H1 (cell line): ENCODE measurements at regions not wholly inside any gene's neighbourhood (a gene's known extent, or its start where the extent isn't known, plus 50 kb on each side); places are given as distances from the start of the nearest gene placed in this dataset.

Source experiments
- CTCF ChIA-PET: fragments of 300-600 bp; sonication (Branson Sonifier 250); formaldehyde crosslinking; loops from one replicate; lab custom pipeline; 2021; ENCODE audit not compliant: partially characterized antibody; lab: Charles Lee
- POLR2A ChIA-PET: fragments of 300-600 bp; sonication (Branson Sonifier 250); formaldehyde crosslinking; loops from one replicate; lab custom pipeline; 2021; ENCODE audit warnings: inconsistent platforms; ENCODE audit not compliant: partially characterized antibody; lab: Charles Lee
- DNase-seq, 2 experiments: peaks; one replicate each; pipeline versions ENCODE4 v3.0.0 to v3.0.0-alpha.2; 2010 to 2022; ENCODE audit warnings: low spot score in 2 of 2, low read depth in 1 of 2, mixed read lengths in 1 of 2
- FAIRE-seq: peaks from 2 replicates; lab custom pipeline; 2011; peaks lifted over from hg19 to GRCh38; lab: Jason Lieb, UNC
- H2AFZ ChIP-seq: 2 replicates; pipeline ENCODE4 v1.8.1; 2012; ENCODE audit warnings: low read length, inconsistent platforms
- H2AK5ac ChIP-seq: 2 replicates; pipeline ENCODE4 v1.6.1; 2013; ENCODE audit warnings: low read depth, low read length
- H2BK120ac ChIP-seq: replicated peaks from 2 replicates; pipeline ENCODE3; 2013; ENCODE audit warnings: low read depth, low read length, inconsistent platforms
- H2BK12ac ChIP-seq: 2 replicates; pipeline ENCODE4 v1.6.1; 2013; ENCODE audit warnings: low read depth, low read length
- H2BK15ac ChIP-seq: 2 replicates; pipeline ENCODE4 v1.6.1; 2013; ENCODE audit warnings: low read length
- H2BK20ac ChIP-seq: 2 replicates; pipeline ENCODE4 v1.6.1; 2013; ENCODE audit warnings: low read length
- H2BK5ac ChIP-seq: 2 replicates; pipeline ENCODE4 v1.6.1; 2013; ENCODE audit warnings: low read depth, low read length
- H3K14ac ChIP-seq: 2 replicates; pipeline ENCODE4 v1.6.1; 2013; ENCODE audit warnings: inconsistent platforms; ENCODE audit not compliant: insufficient read length
- H3K18ac ChIP-seq: 2 replicates; pipeline ENCODE4 v1.6.1; 2013; ENCODE audit warnings: low read length; ENCODE audit errors: extremely low read depth
- H3K23ac ChIP-seq: 2 replicates; pipeline ENCODE4 v1.6.1; 2013; ENCODE audit warnings: inconsistent platforms; ENCODE audit not compliant: insufficient read length
- H3K23me2 ChIP-seq: 2 replicates; pipeline ENCODE4 v1.6.1; 2013; ENCODE audit warnings: low read depth, low read length
- H3K27ac ChIP-seq: 2 replicates; pipeline ENCODE4 v1.6.1; 2011; ENCODE audit warnings: low read depth, low read length, inconsistent platforms
- H3K27me3 ChIP-seq, 4 experiments: replicated peaks in 1 of 4; 1 replicate in 1 of 4; 2 replicates in 3 of 4; pipeline versions ENCODE4 v1.6.1 to v1.8.1; 2011 to 2013; ENCODE audit warnings: low read length in 3 of 4, mild to moderate bottlenecking in 3 of 4, inconsistent platforms in 2 of 4, mixed read lengths in 2 of 4, moderate library complexity in 1 of 4; ENCODE audit not compliant: control insufficient read depth in 3 of 4, insufficient read depth in 3 of 4; ENCODE audit errors: extremely low read depth in 1 of 4
- H3K36me3 ChIP-seq, 4 experiments: 2 replicates each; pipeline versions ENCODE4 v1.6.1 to v1.8.1; 2011 to 2013; ENCODE audit warnings: mild to moderate bottlenecking in 4 of 4, low read length in 3 of 4, moderate library complexity in 2 of 4, control low read depth in 1 of 4, inconsistent platforms in 1 of 4; ENCODE audit not compliant: insufficient read depth in 4 of 4, control insufficient read depth in 2 of 4
- H3K4ac ChIP-seq: replicated peaks from 2 replicates; pipeline ENCODE3; 2013; ENCODE audit warnings: low read length, low read depth, mixed read lengths, inconsistent platforms; ENCODE audit not compliant: insufficient read length
- H3K4me1 ChIP-seq, 4 experiments: replicated peaks in 1 of 4; 1 replicate in 1 of 4; 2 replicates in 3 of 4; pipeline versions ENCODE4 v1.6.1 to v1.8.1; 2011 to 2013; ENCODE audit warnings: low read length in 3 of 4, inconsistent platforms in 2 of 4, mixed read lengths in 1 of 4; ENCODE audit not compliant: insufficient read depth in 4 of 4, control insufficient read depth in 3 of 4
- H3K4me2 ChIP-seq, 2 experiments: 2 replicates each; pipeline versions ENCODE4 v1.6.1 to v1.8.1; 2011 to 2013; ENCODE audit warnings: low read depth in 2 of 2, low read length in 2 of 2, control low read depth in 1 of 2, inconsistent platforms in 1 of 2, mild to moderate bottlenecking in 1 of 2; ENCODE audit not compliant: insufficient read depth in 1 of 2
- H3K4me3 ChIP-seq, 4 experiments: fragments of 200-600, 300-600 bp in 1 of 4; sonication (generic), shearing (Covaris generic), sonication (Bioruptor Twin) in 1 of 4; 2 replicates each; pipeline versions ENCODE4 v1.5.1 to v1.8.1; 2011 to 2016; ENCODE audit warnings: low read length in 4 of 4, low read depth in 3 of 4, control low read depth in 2 of 4, inconsistent platforms in 2 of 4, mild to moderate bottlenecking in 2 of 4, mixed read lengths in 1 of 4, moderate library complexity in 1 of 4; ENCODE audit not compliant: insufficient read depth in 2 of 4; ENCODE audit errors: extremely low read depth in 1 of 4
- H3K56ac ChIP-seq: replicated peaks from 2 replicates; pipeline ENCODE3; 2013; ENCODE audit warnings: low read depth, mild to moderate bottlenecking, mixed read lengths, low read length, inconsistent platforms; ENCODE audit not compliant: insufficient read length
- H3K79me1 ChIP-seq: 2 replicates; pipeline ENCODE4 v1.6.1; 2013; ENCODE audit warnings: low read depth, low read length, control low read depth
- H3K79me2 ChIP-seq, 2 experiments: 2 replicates each; pipeline versions ENCODE4 v1.6.1 to v1.8.1; 2012 to 2013; ENCODE audit warnings: low read length in 2 of 2, mild to moderate bottlenecking in 2 of 2, inconsistent platforms in 1 of 2; ENCODE audit not compliant: insufficient read depth in 2 of 2, control insufficient read depth in 1 of 2
- H3K9ac ChIP-seq, 4 experiments: replicated peaks in 1 of 4; 1 replicate in 1 of 4; 2 replicates in 3 of 4; pipeline versions ENCODE4 v1.6.1 to v1.8.1; 2011 to 2013; ENCODE audit warnings: low read depth in 3 of 4, low read length in 3 of 4, control low read depth in 2 of 4, mild to moderate bottlenecking in 2 of 4, moderate library complexity in 2 of 4, inconsistent platforms in 1 of 4; ENCODE audit errors: extremely low read depth in 1 of 4
- H3K9me3 ChIP-seq, 2 experiments: 2 replicates each; pipeline versions ENCODE4 v1.6.1 to v1.8.1; 2012 to 2013; ENCODE audit warnings: mild to moderate bottlenecking in 2 of 2, moderate library complexity in 2 of 2, control low read depth in 1 of 2, inconsistent platforms in 1 of 2, low read depth in 1 of 2, low read length in 1 of 2, mixed read lengths in 1 of 2; ENCODE audit not compliant: insufficient read depth in 2 of 2
- H4K20me1 ChIP-seq, 2 experiments: replicated peaks in 1 of 2; 2 replicates each; pipeline versions ENCODE3 to v1.8.1; 2011 to 2013; ENCODE audit warnings: inconsistent platforms in 2 of 2, low read length in 2 of 2, mild to moderate bottlenecking in 1 of 2; ENCODE audit not compliant: insufficient read depth in 2 of 2, control insufficient read depth in 1 of 2
- H4K5ac ChIP-seq: 2 replicates; pipeline ENCODE4 v1.6.1; 2013; ENCODE audit warnings: low read length, low read depth, mixed read lengths, inconsistent platforms; ENCODE audit not compliant: insufficient read length
- H4K8ac ChIP-seq: 2 replicates; pipeline ENCODE4 v1.8.0; 2013; ENCODE audit warnings: mild to moderate bottlenecking, moderate library complexity, low read length, inconsistent platforms; ENCODE audit not compliant: insufficient read depth; ENCODE audit errors: extremely low read depth
- H4K91ac ChIP-seq: replicated peaks from 2 replicates; pipeline ENCODE3; 2013; ENCODE audit warnings: low read length, mixed read lengths, inconsistent platforms; ENCODE audit not compliant: insufficient read length
- RAD21 ChIP-seq, 2 experiments: IDR thresholded peaks in 1 of 2; conservative IDR thresholded peaks in 1 of 2; 2 replicates each; pipeline ENCODE4 v1.6.1; 2011; ENCODE audit warnings: low read depth in 2 of 2, low read length in 2 of 2, improper control_type of control experiment in 1 of 2, inconsistent platforms in 1 of 2, mild to moderate bottlenecking in 1 of 2, moderate library complexity in 1 of 2
- RBBP5 ChIP-seq: IDR thresholded peaks from 2 replicates; pipeline ENCODE4 v1.7.1; 2012; ENCODE audit warnings: low read depth, mild to moderate bottlenecking, inconsistent platforms, low read length, moderate library complexity, borderline replicate concordance
- WGBS, 2 experiments: shearing (Covaris generic) in 1 of 2; methylation state at CpG; one replicate each; pipeline versions ENCODE4 v1.1.6 to v1.1.7; 2013 to 2015; ENCODE audit warnings: low lambda C conversion rate in 2 of 2, mixed read lengths in 2 of 2, inconsistent platforms in 1 of 2, low coverage in 1 of 2, missing lambda C conversion rate in 1 of 2; ENCODE audit not compliant: insufficient replicate concordance in 2 of 2, insufficient coverage in 1 of 2, insufficient read length in 1 of 2; ENCODE audit errors: extremely low coverage in 1 of 2, missing lambda C conversion rate in 1 of 2; 5-methylcytosine and 5-hydroxymethylcytosine counted together
- TF ChIP-seq, protein P1 (sequence below), 3 experiments: IDR thresholded peaks; 1 replicate in 2 of 3; 2 replicates in 1 of 3; pipeline versions ENCODE4 v1.5.1 to v1.6.1; 2011; ENCODE audit warnings: low read length in 3 of 3, mild to moderate bottlenecking in 3 of 3, inconsistent platforms in 2 of 3, low read depth in 1 of 3, moderate library complexity in 1 of 3; ENCODE audit not compliant: insufficient read depth in 1 of 3; ENCODE audit errors: control extremely low read depth in 1 of 3

DNA sequence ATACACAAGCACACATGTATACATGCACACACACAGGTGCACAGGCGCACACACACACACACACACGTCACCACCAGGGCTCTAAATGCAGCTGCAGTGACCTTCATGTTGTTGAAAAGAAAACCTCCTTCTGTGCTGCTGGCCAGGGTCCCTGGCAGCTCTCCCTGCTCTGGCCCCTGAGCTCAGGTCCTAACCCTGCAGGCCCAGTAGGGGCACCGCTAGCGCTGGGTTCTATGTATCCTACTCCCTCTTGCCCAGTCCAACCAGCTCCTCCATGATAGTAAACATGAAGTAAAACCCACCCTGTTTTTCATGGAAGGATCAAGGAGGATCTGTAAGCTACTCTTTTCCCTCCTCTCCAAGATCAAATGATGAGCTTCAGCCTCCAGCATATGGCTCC lies 172.8 kb downstream of the RBFOX3 start:
- no peaks in the 10 kb centered on the region for H3K9me3 ChIP-seq
- peaks cover 0 to 5% of the 10 kb centered on the region in 2 experiments for H4K20me1 ChIP-seq
- H3K4me2 ChIP-seq, result no peak overlapping the region
- no peak overlapping the region for H2AK5ac ChIP-seq
- no peak overlapping the region for H3K18ac ChIP-seq
- peak overlapping the region; percentile 66; the same call in 1 of the 2 replicates for H2BK5ac ChIP-seq
- H3K27me3 ChIP-seq, result no peaks in the 10 kb centered on the region
- no peak overlapping the region for H3K4ac ChIP-seq
- H3K36me3 ChIP-seq, result no peaks in the 10 kb centered on the region
- H3K4me3 ChIP-seq, result no peak overlapping the region
- peaks cover 2% of the 10 kb centered on the region for H3K23me2 ChIP-seq
- H3K14ac ChIP-seq, result no peak overlapping the region
- DNase-seq (no peak), FAIRE-seq (no peak)
- 0 out of 2 replicates have a peak overlapping the region, but pooled peaks have one; percentile 17 for H2BK12ac ChIP-seq
- H3K9ac ChIP-seq, result no peak overlapping the region
- 84% methylated on average over 4 of the region's 4 CpGs; no CpG with 5 or more reads in 1 of the 2 experiments for WGBS, 2 experiments
- H2BK15ac ChIP-seq, result 0 out of 2 replicates have a peak overlapping the region, but pooled peaks have one; percentile 61
- no peak overlapping the region for H2AFZ ChIP-seq
- H4K5ac ChIP-seq, result no peak overlapping the region
- ChIA-PET CTCF (interaction anchor here (0.7 to 5.8 kb wide), 13 partner anchors 11 to 241 kb away, joined by 3 to 27 read pairs (median 4); no protein-coding TSS in a partner anchor), POLR2A (no interaction called here)
- H3K79me1 ChIP-seq, result no peaks in the 10 kb centered on the region
- H4K91ac ChIP-seq, result no peak overlapping the region
- no peak overlapping the region for H3K23ac ChIP-seq
- no peak overlapping the region for H3K27ac ChIP-seq
- no peak overlapping the region for H2BK20ac ChIP-seq
- H4K8ac ChIP-seq, result peak overlapping the region; percentile 12
- no peak overlapping the region for H3K56ac ChIP-seq
- H2BK120ac ChIP-seq, result no peak overlapping the region
- no peaks in the 10 kb centered on the region for H3K79me2 ChIP-seq
- TF ChIP-seq RBBP5 (no peak), RAD21 (IDR thresholded peaks at IDR 0.05 in 1 of 2, conservative IDR thresholded peaks at IDR 0.05 in 1 of 2; ENCODE audit: low read depth in 2 of 2, low read length in 2 of 2) (peak; percentile 5 to 32; a peak in 2 of 4 replicates)
- TF ChIP-seq, protein P1, sequence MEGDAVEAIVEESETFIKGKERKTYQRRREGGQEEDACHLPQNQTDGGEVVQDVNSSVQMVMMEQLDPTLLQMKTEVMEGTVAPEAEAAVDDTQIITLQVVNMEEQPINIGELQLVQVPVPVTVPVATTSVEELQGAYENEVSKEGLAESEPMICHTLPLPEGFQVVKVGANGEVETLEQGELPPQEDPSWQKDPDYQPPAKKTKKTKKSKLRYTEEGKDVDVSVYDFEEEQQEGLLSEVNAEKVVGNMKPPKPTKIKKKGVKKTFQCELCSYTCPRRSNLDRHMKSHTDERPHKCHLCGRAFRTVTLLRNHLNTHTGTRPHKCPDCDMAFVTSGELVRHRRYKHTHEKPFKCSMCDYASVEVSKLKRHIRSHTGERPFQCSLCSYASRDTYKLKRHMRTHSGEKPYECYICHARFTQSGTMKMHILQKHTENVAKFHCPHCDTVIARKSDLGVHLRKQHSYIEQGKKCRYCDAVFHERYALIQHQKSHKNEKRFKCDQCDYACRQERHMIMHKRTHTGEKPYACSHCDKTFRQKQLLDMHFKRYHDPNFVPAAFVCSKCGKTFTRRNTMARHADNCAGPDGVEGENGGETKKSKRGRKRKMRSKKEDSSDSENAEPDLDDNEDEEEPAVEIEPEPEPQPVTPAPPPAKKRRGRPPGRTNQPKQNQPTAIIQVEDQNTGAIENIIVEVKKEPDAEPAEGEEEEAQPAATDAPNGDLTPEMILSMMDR (IDR thresholded peaks at IDR 0.05; ENCODE audit: control extremely low read depth in 1 of 3, insufficient read depth in 1 of 3, low read depth in 1 of 3, low read length in 3 of 3), result peak in 2 of 3 experiments; percentile 27 to 36; a peak in 2 of 4 replicates
- H3K4me1 ChIP-seq, result no peaks in the 10 kb centered on the region; a peak in 1 of 7 replicates
